ENCODE measurements at regions not wholly inside any gene's neighbourhood (a gene's known extent, or its start where the extent isn't known, plus 50 kb on each side); places are given as distances from the start of the nearest gene placed in this dataset.
A peak's percentile ranks its signal among the peaks of the same experiment; 100 is the strongest.

- no peaks in the 10 kb centered on the region for H3K27me3 ChIP-seq (ENCODE audit: control insufficient read depth in 1 of 2, insufficient read depth in 1 of 2, low read length in 2 of 2)
- no peak overlapping the region for H2AK5ac ChIP-seq (ENCODE audit: low read length, severe bottlenecking)
- no peak overlapping the region for H2BK12ac ChIP-seq (ENCODE audit: low read length in 2 of 2)
- DNase-seq, result no peak
- H3K14ac ChIP-seq (ENCODE audit: low read length in 2 of 2), result no peak overlapping the region
- no peak overlapping the region for H2BK15ac ChIP-seq (ENCODE audit: low read depth, poor library complexity, severe bottlenecking)
- H3K9ac ChIP-seq (ENCODE audit: low read length), result no peak overlapping the region
- H3K4me1 ChIP-seq (ENCODE audit: control insufficient read depth, insufficient read depth, low read depth, low read length), result no peaks in the 10 kb centered on the region
- no peak overlapping the region for H3K4ac ChIP-seq (ENCODE audit: low read depth in 1 of 2, low read length in 2 of 2)
- WGBS, result 89% methylated on average over 2 of the region's 3 CpGs
- H3K9me3 ChIP-seq (ENCODE audit: control insufficient read depth, low read length), result no peaks in the 10 kb centered on the region
- H3K27ac ChIP-seq (ENCODE audit: low read length, poor library complexity, severe bottlenecking), result no peak overlapping the region
- no peak overlapping the region for H3K18ac ChIP-seq (ENCODE audit: low read depth in 1 of 2, low read length in 2 of 2)
- no peak overlapping the region for H4K8ac ChIP-seq (ENCODE audit: low read length)
- H3K4me3 ChIP-seq (ENCODE audit: insufficient read depth in 1 of 2, low read depth in 1 of 2, low read length in 2 of 2), result no peak overlapping the region
- H4K91ac ChIP-seq (ENCODE audit: low read length), result no peak overlapping the region
- no peak overlapping the region for H3K23ac ChIP-seq (ENCODE audit: low read length in 2 of 2)
- H3K36me3 ChIP-seq (ENCODE audit: control insufficient read depth in 1 of 2, insufficient read depth in 2 of 2, low read depth in 1 of 2, low read length in 2 of 2), result no peaks in the 10 kb centered on the region
- no peak overlapping the region for H2AFZ ChIP-seq (ENCODE audit: low read depth, low read length)
- no peak overlapping the region for H2BK120ac ChIP-seq (ENCODE audit: low read depth, low read length)
- H3K4me2 ChIP-seq (ENCODE audit: low read length, poor library complexity, severe bottlenecking), result no peak overlapping the region
- no peak overlapping the region for H2BK5ac ChIP-seq (ENCODE audit: low read depth, low read length, poor library complexity, severe bottlenecking)
- no peaks in the 10 kb centered on the region for H3K79me1 ChIP-seq (replicated peaks; ENCODE audit: low read length, poor library complexity, severe bottlenecking)
These were observed 325.5 kb downstream of the SI start for GRCh38 chr3:164752812-164753211.

- Histone ChIP-seq H3K27me3 (ENCODE audit: control insufficient read depth in 1 of 2, insufficient read depth in 1 of 2, low read length in 2 of 2) (no peaks in the 10 kb centered on the region), H2AFZ (ENCODE audit: low read depth, low read length) (no peak overlapping the region)
- peak; percentile 24 for DNase-seq
These were observed 329.7 kb downstream of the SI start for GRCh38 chr3:164748626-164749025.

GRCh38 chr3:164741869-164742268 lies 336.4 kb downstream of the SI start:
- WGBS, result 86% methylated on average over 6 of the region's 6 CpGs
- Histone ChIP-seq H3K18ac (ENCODE audit: low read depth in 1 of 2, low read length in 2 of 2) (no peak overlapping the region), H3K4me1 (ENCODE audit: control insufficient read depth, insufficient read depth, low read depth, low read length) (no peaks in the 10 kb centered on the region), H3K23ac (ENCODE audit: low read length in 2 of 2) (no peak overlapping the region), H3K4me3 (ENCODE audit: insufficient read depth in 1 of 2, low read depth in 1 of 2, low read length in 2 of 2) (no peak overlapping the region), H4K8ac (ENCODE audit: low read length) (no peak overlapping the region), H4K91ac (ENCODE audit: low read length) (no peak overlapping the region), H2BK120ac (ENCODE audit: low read depth, low read length) (no peak overlapping the region), H3K14ac (ENCODE audit: low read length in 2 of 2) (no peak overlapping the region), H3K9me3 (ENCODE audit: control insufficient read depth, low read length) (peaks cover 5% of the 10 kb centered on the region), H3K4me2 (ENCODE audit: low read length, poor library complexity, severe bottlenecking) (no peak overlapping the region), H2BK12ac (ENCODE audit: low read length in 2 of 2) (no peak overlapping the region), H2AK5ac (ENCODE audit: low read length, severe bottlenecking) (no peak overlapping the region), H2AFZ (ENCODE audit: low read depth, low read length) (no peak overlapping the region), H3K27me3 (ENCODE audit: control insufficient read depth in 1 of 2, insufficient read depth in 1 of 2, low read length in 2 of 2) (no peaks in the 10 kb centered on the region), H3K79me1 (replicated peaks; ENCODE audit: low read length, poor library complexity, severe bottlenecking) (no peaks in the 10 kb centered on the region), H3K27ac (ENCODE audit: low read length, poor library complexity, severe bottlenecking) (no peak overlapping the region), H3K9ac (ENCODE audit: low read length) (no peak overlapping the region), H3K4ac (ENCODE audit: low read depth in 1 of 2, low read length in 2 of 2) (no peak overlapping the region), H3K36me3 (ENCODE audit: control insufficient read depth in 1 of 2, insufficient read depth in 2 of 2, low read depth in 1 of 2, low read length in 2 of 2) (no peaks in the 10 kb centered on the region), H2BK5ac (ENCODE audit: low read depth, low read length, poor library complexity, severe bottlenecking) (no peak overlapping the region), H2BK15ac (ENCODE audit: low read depth, poor library complexity, severe bottlenecking) (no peak overlapping the region)
- no peak for DNase-seq

More at GRCh38 chr3:164748626-164749025, 329.7 kb downstream of the SI start:
- H2BK12ac ChIP-seq (ENCODE audit: low read length in 2 of 2), result no peak overlapping the region
- H2AK5ac ChIP-seq (ENCODE audit: low read length, severe bottlenecking), result no peak overlapping the region
- H3K14ac ChIP-seq (ENCODE audit: low read length in 2 of 2), result no peak overlapping the region
- no peak overlapping the region for H4K8ac ChIP-seq (ENCODE audit: low read length)
- H3K23ac ChIP-seq (ENCODE audit: low read length in 2 of 2), result no peak overlapping the region
- no peak overlapping the region for H4K91ac ChIP-seq (ENCODE audit: low read length)
- no peak overlapping the region for H2BK15ac ChIP-seq (ENCODE audit: low read depth, poor library complexity, severe bottlenecking)
- H3K9ac ChIP-seq (ENCODE audit: low read length), result no peak overlapping the region
- H3K4me1 ChIP-seq (ENCODE audit: control insufficient read depth, insufficient read depth, low read depth, low read length), result no peaks in the 10 kb centered on the region
- H3K18ac ChIP-seq (ENCODE audit: low read depth in 1 of 2, low read length in 2 of 2), result no peak overlapping the region
- H3K36me3 ChIP-seq (ENCODE audit: control insufficient read depth in 1 of 2, insufficient read depth in 2 of 2, low read depth in 1 of 2, low read length in 2 of 2), result no peaks in the 10 kb centered on the region
- H3K4me3 ChIP-seq (ENCODE audit: insufficient read depth in 1 of 2, low read depth in 1 of 2, low read length in 2 of 2), result no peak overlapping the region
- H3K27ac ChIP-seq (ENCODE audit: low read length, poor library complexity, severe bottlenecking), result no peak overlapping the region
- no peak overlapping the region for H2BK120ac ChIP-seq (ENCODE audit: low read depth, low read length)
- no peak overlapping the region for H3K4ac ChIP-seq (ENCODE audit: low read depth in 1 of 2, low read length in 2 of 2)
- no peak overlapping the region for H2BK5ac ChIP-seq (ENCODE audit: low read depth, low read length, poor library complexity, severe bottlenecking)
- no peaks in the 10 kb centered on the region for H3K9me3 ChIP-seq (ENCODE audit: control insufficient read depth, low read length)
- H3K4me2 ChIP-seq (ENCODE audit: low read length, poor library complexity, severe bottlenecking), result no peak overlapping the region
- no peaks in the 10 kb centered on the region for H3K79me1 ChIP-seq (replicated peaks; ENCODE audit: low read length, poor library complexity, severe bottlenecking)

GRCh38 chr3:164737174-164737573 lies 341.1 kb downstream of the SI start:
- WGBS, result no CpG with 5 or more reads among the region's 1 CpG
- H3K9me3 ChIP-seq (ENCODE audit: control insufficient read depth, low read length), result peaks cover 5% of the 10 kb centered on the region
- H3K79me1 ChIP-seq (replicated peaks; ENCODE audit: low read length, poor library complexity, severe bottlenecking), result no peaks in the 10 kb centered on the region
- no peaks in the 10 kb centered on the region for H3K4me1 ChIP-seq (ENCODE audit: control insufficient read depth, insufficient read depth, low read depth, low read length)
- H3K23ac ChIP-seq (ENCODE audit: low read length in 2 of 2), result no peak overlapping the region
- H2BK5ac ChIP-seq (ENCODE audit: low read depth, low read length, poor library complexity, severe bottlenecking), result no peak overlapping the region
- H2AK5ac ChIP-seq (ENCODE audit: low read length, severe bottlenecking), result no peak overlapping the region
- H2BK15ac ChIP-seq (ENCODE audit: low read depth, poor library complexity, severe bottlenecking), result no peak overlapping the region
- H2AFZ ChIP-seq (ENCODE audit: low read depth, low read length), result no peak overlapping the region
- no peak overlapping the region for H3K27ac ChIP-seq (ENCODE audit: low read length, poor library complexity, severe bottlenecking)
- H4K8ac ChIP-seq (ENCODE audit: low read length), result no peak overlapping the region
- no peak overlapping the region for H3K14ac ChIP-seq (ENCODE audit: low read length in 2 of 2)
- H2BK120ac ChIP-seq (ENCODE audit: low read depth, low read length), result no peak overlapping the region
- no peaks in the 10 kb centered on the region for H3K36me3 ChIP-seq (ENCODE audit: control insufficient read depth in 1 of 2, insufficient read depth in 2 of 2, low read depth in 1 of 2, low read length in 2 of 2)
- no peak overlapping the region for H3K4ac ChIP-seq (ENCODE audit: low read depth in 1 of 2, low read length in 2 of 2)
- H4K91ac ChIP-seq (ENCODE audit: low read length), result no peak overlapping the region
- no peak overlapping the region for H3K18ac ChIP-seq (ENCODE audit: low read depth in 1 of 2, low read length in 2 of 2)
- H3K4me2 ChIP-seq (ENCODE audit: low read length, poor library complexity, severe bottlenecking), result no peak overlapping the region
- no peaks in the 10 kb centered on the region for H3K27me3 ChIP-seq (ENCODE audit: control insufficient read depth in 1 of 2, insufficient read depth in 1 of 2, low read length in 2 of 2)
- H3K9ac ChIP-seq (ENCODE audit: low read length), result no peak overlapping the region
- no peak for DNase-seq
- no peak overlapping the region for H2BK12ac ChIP-seq (ENCODE audit: low read length in 2 of 2)
- H3K4me3 ChIP-seq (ENCODE audit: insufficient read depth in 1 of 2, low read depth in 1 of 2, low read length in 2 of 2), result no peak overlapping the region

All from mesenchymal stem cell (in vitro differentiated cells and primary cell).